ENCODE measurements at regions not wholly inside any gene's neighbourhood (a gene's known extent, or its start where the extent isn't known, plus 50 kb on each side); places are given as distances from the start of the nearest gene placed in this dataset.

GRCh38 chr5:90289837-90290236, 119.7 kb downstream of the CETN3 start:
- TF ChIP-seq CTCF (IDR thresholded peaks at IDR 0.05) (no peak), POLR2A (IDR thresholded peaks at IDR 0.05) (no peak), POLR2AphosphoS5 (IDR thresholded peaks at IDR 0.05; ENCODE audit: insufficient read depth in 1 of 2, low read depth in 1 of 2) (no peak)
